ENCODE measurements at regions not wholly inside any gene's neighbourhood (a gene's known extent, or its start where the extent isn't known, plus 50 kb on each side); places are given as distances from the start of the nearest gene placed in this dataset.
A peak's percentile ranks its signal among the peaks of the same experiment; 100 is the strongest.
"Not testable (repeated sequence)": the region's sequence is repeated elsewhere in the genome, so short reads cannot be mapped to it uniquely, and the experiment has no call there.

- Histone ChIP-seq H3K4me1 (ENCODE audit: control extremely low read depth in 1 of 4, control insufficient read depth in 4 of 4, insufficient read depth in 4 of 4, low read length in 3 of 4) (peaks cover 0 to 8% (median 4%) of the 10 kb centered on the region in 4 experiments), H3K4me3 (ENCODE audit: control insufficient read depth in 1 of 7, extremely low read depth in 1 of 7, insufficient read depth in 4 of 7, low read depth in 2 of 7, low read length in 6 of 7) (no peak overlapping the region), H3K36me3 (ENCODE audit: control insufficient read depth in 4 of 4, insufficient read depth in 4 of 4, low read length in 3 of 4) (no peaks in the 10 kb centered on the region), H3K27ac (ENCODE audit: insufficient read depth in 1 of 2, low read depth in 1 of 2, low read length in 2 of 2, poor library complexity in 1 of 2, severe bottlenecking in 2 of 2) (no peak overlapping the region), H3K9me3 (ENCODE audit: control extremely low read depth in 1 of 5, control insufficient read depth in 4 of 5, insufficient read depth in 2 of 5, low read depth in 1 of 5, low read length in 4 of 5) (peaks cover 0 to 16% (median 0%) of the 10 kb centered on the region in 5 experiments), H3K27me3 (replicated peaks in 2 of 5; ENCODE audit: control insufficient read depth in 4 of 5, insufficient read depth in 5 of 5, low read length in 4 of 5) (no peaks in the 10 kb centered on the region)
- DNase-seq, result no peak
- ChIA-PET CTCF (interaction anchor here (1.1 to 1.5 kb wide), 4 partner anchors 10 to 161 kb away, joined by 3 to 4 read pairs (median 4); no protein-coding TSS in a partner anchor), POLR2A (no interaction called here)
- 91% methylated on average over 1 of the region's 2 CpGs for WGBS (ENCODE audit: insufficient coverage)
Measured at GRCh38 chr9:108434036-108434435, 421.8 kb downstream of the ACTL7B start.

GRCh38 chr9:108430655-108431054 is 425.1 kb downstream of the ACTL7B start:
- Histone ChIP-seq H3K4me3 (ENCODE audit: control insufficient read depth in 1 of 7, extremely low read depth in 1 of 7, insufficient read depth in 4 of 7, low read depth in 2 of 7, low read length in 6 of 7) (no peak overlapping the region), H3K27me3 (replicated peaks in 2 of 5; ENCODE audit: control insufficient read depth in 4 of 5, insufficient read depth in 5 of 5, low read length in 4 of 5) (no peaks in the 10 kb centered on the region), H3K9me3 (ENCODE audit: control extremely low read depth in 1 of 5, control insufficient read depth in 4 of 5, insufficient read depth in 2 of 5, low read depth in 1 of 5, low read length in 4 of 5) (peaks cover 0 to 18% (median 2%) of the 10 kb centered on the region in 5 experiments), H3K27ac (ENCODE audit: insufficient read depth in 1 of 2, low read depth in 1 of 2, low read length in 2 of 2, poor library complexity in 1 of 2, severe bottlenecking in 2 of 2) (no peak overlapping the region), H3K4me1 (ENCODE audit: control extremely low read depth in 1 of 4, control insufficient read depth in 4 of 4, insufficient read depth in 4 of 4, low read length in 3 of 4) (no peaks in the 10 kb centered on the region), H3K36me3 (ENCODE audit: control insufficient read depth in 4 of 4, insufficient read depth in 4 of 4, low read length in 3 of 4) (no peaks in the 10 kb centered on the region)
- DNase-seq, result no peak
- ChIA-PET POLR2A (no interaction called here), CTCF (no interaction called here)
- WGBS (ENCODE audit: insufficient coverage), result no CpG with 5 or more reads among the region's 2 CpGs

GRCh38 chr9:108427751-108428150 is 428.0 kb downstream of the ACTL7B start:
- H3K4me3 ChIP-seq (ENCODE audit: control insufficient read depth in 1 of 7, extremely low read depth in 1 of 7, insufficient read depth in 4 of 7, low read depth in 2 of 7, low read length in 6 of 7), result no peak overlapping the region
- ChIA-PET CTCF (interaction anchor here (2.0 kb wide), 1 partner anchor 15 kb away, joined by 4 read pairs; no protein-coding TSS in a partner anchor), POLR2A (no interaction called here)
- H3K27me3 ChIP-seq (replicated peaks in 2 of 5; ENCODE audit: control insufficient read depth in 4 of 5, insufficient read depth in 5 of 5, low read length in 4 of 5), result no peaks in the 10 kb centered on the region
- WGBS (ENCODE audit: insufficient coverage), result no CpG with 5 or more reads among the region's 3 CpGs
- peaks cover 0 to 18% (median 2%) of the 10 kb centered on the region in 5 experiments for H3K9me3 ChIP-seq (ENCODE audit: control extremely low read depth in 1 of 5, control insufficient read depth in 4 of 5, insufficient read depth in 2 of 5, low read depth in 1 of 5, low read length in 4 of 5)
- no peak overlapping the region for H3K27ac ChIP-seq (ENCODE audit: insufficient read depth in 1 of 2, low read depth in 1 of 2, low read length in 2 of 2, poor library complexity in 1 of 2, severe bottlenecking in 2 of 2)
- DNase-seq, result no peak
- no peaks in the 10 kb centered on the region for H3K36me3 ChIP-seq (ENCODE audit: control insufficient read depth in 4 of 4, insufficient read depth in 4 of 4, low read length in 3 of 4)
- no peaks in the 10 kb centered on the region for H3K4me1 ChIP-seq (ENCODE audit: control extremely low read depth in 1 of 4, control insufficient read depth in 4 of 4, insufficient read depth in 4 of 4, low read length in 3 of 4)

- peaks cover 0 to 14% (median 2%) of the 10 kb centered on the region in 5 experiments for H3K9me3 ChIP-seq (ENCODE audit: control extremely low read depth in 1 of 5, control insufficient read depth in 4 of 5, insufficient read depth in 2 of 5, low read depth in 1 of 5, low read length in 4 of 5)
- H3K27me3 ChIP-seq (replicated peaks in 2 of 5; ENCODE audit: control insufficient read depth in 4 of 5, insufficient read depth in 5 of 5, low read length in 4 of 5); H3K27ac ChIP-seq (ENCODE audit: insufficient read depth in 1 of 2, low read depth in 1 of 2, low read length in 2 of 2, poor library complexity in 1 of 2, severe bottlenecking in 2 of 2); H3K36me3 ChIP-seq (ENCODE audit: control insufficient read depth in 4 of 4, insufficient read depth in 4 of 4, low read length in 3 of 4); H3K4me1 ChIP-seq (ENCODE audit: control extremely low read depth in 1 of 4, control insufficient read depth in 4 of 4, insufficient read depth in 4 of 4, low read length in 3 of 4); POLR2A ChIA-PET; CTCF ChIA-PET; DNase-seq; H3K4me3 ChIP-seq (ENCODE audit: control insufficient read depth in 1 of 7, extremely low read depth in 1 of 7, insufficient read depth in 4 of 7, low read depth in 2 of 7, low read length in 6 of 7): not testable (repeated sequence)
- 100% methylated on average over 1 of the region's 3 CpGs for WGBS (ENCODE audit: insufficient coverage)
Measured at GRCh38 chr9:108426421-108426940, 429.3 kb downstream of the ACTL7B start.

GRCh38 chr9:108423433-108423832 is 432.4 kb downstream of the ACTL7B start:
- Histone ChIP-seq H3K36me3 (ENCODE audit: control insufficient read depth in 4 of 4, insufficient read depth in 4 of 4, low read length in 3 of 4) (no peaks in the 10 kb centered on the region), H3K4me1 (ENCODE audit: control extremely low read depth in 1 of 4, control insufficient read depth in 4 of 4, insufficient read depth in 4 of 4, low read length in 3 of 4) (no peaks in the 10 kb centered on the region), H3K4me3 (ENCODE audit: control insufficient read depth in 1 of 7, extremely low read depth in 1 of 7, insufficient read depth in 4 of 7, low read depth in 2 of 7, low read length in 6 of 7) (no peak overlapping the region), H3K27ac (ENCODE audit: insufficient read depth in 1 of 2, low read depth in 1 of 2, low read length in 2 of 2, poor library complexity in 1 of 2, severe bottlenecking in 2 of 2) (no peak overlapping the region), H3K9me3 (ENCODE audit: control extremely low read depth in 1 of 5, control insufficient read depth in 4 of 5, insufficient read depth in 2 of 5, low read depth in 1 of 5, low read length in 4 of 5) (peaks cover 0 to 6% (median 1%) of the 10 kb centered on the region in 5 experiments), H3K27me3 (replicated peaks in 2 of 5; ENCODE audit: control insufficient read depth in 4 of 5, insufficient read depth in 5 of 5, low read length in 4 of 5) (no peaks in the 10 kb centered on the region)
- 98% methylated on average over 9 of the region's 9 CpGs for WGBS (ENCODE audit: insufficient coverage)
- ChIA-PET POLR2A (no interaction called here), CTCF (interaction anchor here (0.5 kb wide), 1 partner anchor 727 kb away, joined by 3 read pairs; no protein-coding TSS in a partner anchor)
- DNase-seq, result no peak

GRCh38 chr9:108419379-108419778 is 436.4 kb downstream of the ACTL7B start:
- Histone ChIP-seq H3K27me3 (replicated peaks in 2 of 5; ENCODE audit: control insufficient read depth in 4 of 5, insufficient read depth in 5 of 5, low read length in 4 of 5) (no peaks in the 10 kb centered on the region), H3K9me3 (ENCODE audit: control extremely low read depth in 1 of 5, control insufficient read depth in 4 of 5, insufficient read depth in 2 of 5, low read depth in 1 of 5, low read length in 4 of 5) (peaks cover 0 to 6% (median 1%) of the 10 kb centered on the region in 5 experiments), H3K4me1 (ENCODE audit: control extremely low read depth in 1 of 4, control insufficient read depth in 4 of 4, insufficient read depth in 4 of 4, low read length in 3 of 4) (peaks cover 0 to 3% (median 0%) of the 10 kb centered on the region in 4 experiments), H3K27ac (ENCODE audit: insufficient read depth in 1 of 2, low read depth in 1 of 2, low read length in 2 of 2, poor library complexity in 1 of 2, severe bottlenecking in 2 of 2) (no peak overlapping the region), H3K36me3 (ENCODE audit: control insufficient read depth in 4 of 4, insufficient read depth in 4 of 4, low read length in 3 of 4) (no peaks in the 10 kb centered on the region), H3K4me3 (ENCODE audit: control insufficient read depth in 1 of 7, extremely low read depth in 1 of 7, insufficient read depth in 4 of 7, low read depth in 2 of 7, low read length in 6 of 7) (no peak overlapping the region)
- no peak for DNase-seq
- ChIA-PET POLR2A (no interaction called here), CTCF (no interaction called here)

- Histone ChIP-seq H3K36me3 (ENCODE audit: control insufficient read depth in 4 of 4, insufficient read depth in 4 of 4, low read length in 3 of 4) (no peaks in the 10 kb centered on the region), H3K4me1 (ENCODE audit: control extremely low read depth in 1 of 4, control insufficient read depth in 4 of 4, insufficient read depth in 4 of 4, low read length in 3 of 4) (peaks cover 0 to 6% (median under 1%) of the 10 kb centered on the region in 4 experiments), H3K27me3 (replicated peaks in 2 of 5; ENCODE audit: control insufficient read depth in 4 of 5, insufficient read depth in 5 of 5, low read length in 4 of 5) (no peaks in the 10 kb centered on the region), H3K9me3 (ENCODE audit: control extremely low read depth in 1 of 5, control insufficient read depth in 4 of 5, insufficient read depth in 2 of 5, low read depth in 1 of 5, low read length in 4 of 5) (peaks cover 0 to 6% (median 1%) of the 10 kb centered on the region in 5 experiments), H3K27ac (ENCODE audit: insufficient read depth in 1 of 2, low read depth in 1 of 2, low read length in 2 of 2, poor library complexity in 1 of 2, severe bottlenecking in 2 of 2) (no peak overlapping the region), H3K4me3 (ENCODE audit: control insufficient read depth in 1 of 7, extremely low read depth in 1 of 7, insufficient read depth in 4 of 7, low read depth in 2 of 7, low read length in 6 of 7) (no peak overlapping the region)
- peak in 1 of 3 donors; percentile 26 for DNase-seq
- ChIA-PET CTCF (no interaction called here), POLR2A (no interaction called here)
- no CpG with 5 or more reads among the region's 1 CpG for WGBS (ENCODE audit: insufficient coverage)
Measured at GRCh38 chr9:108417726-108418125, 438.1 kb downstream of the ACTL7B start.

All from common myeloid progenitor, CD34-positive (primary cell).